ENCODE measurements at regions not wholly inside any gene's neighbourhood (a gene's known extent, or its start where the extent isn't known, plus 50 kb on each side); places are given as distances from the start of the nearest gene placed in this dataset.

DNA sequence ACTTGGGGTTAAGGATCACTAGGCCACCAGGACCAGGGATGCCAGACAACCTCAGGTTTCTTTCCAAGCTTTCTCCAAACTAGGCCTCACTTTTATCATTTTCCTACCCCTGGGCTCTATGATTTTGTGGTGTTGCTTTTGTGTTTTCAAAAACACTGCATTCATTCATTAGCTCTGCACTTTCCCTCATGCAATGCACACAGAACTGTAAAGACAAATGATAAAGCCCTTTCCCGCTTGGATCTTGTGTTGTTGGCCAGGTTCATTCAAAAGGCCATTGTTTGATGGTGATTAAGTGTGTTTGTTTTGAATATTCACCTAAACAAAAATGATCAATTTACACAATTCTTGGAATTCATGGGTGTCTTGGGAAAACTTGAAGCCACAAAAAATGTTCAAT, 210.7 kb upstream of the TNP1 start:
- TF ChIP-seq, protein P1, sequence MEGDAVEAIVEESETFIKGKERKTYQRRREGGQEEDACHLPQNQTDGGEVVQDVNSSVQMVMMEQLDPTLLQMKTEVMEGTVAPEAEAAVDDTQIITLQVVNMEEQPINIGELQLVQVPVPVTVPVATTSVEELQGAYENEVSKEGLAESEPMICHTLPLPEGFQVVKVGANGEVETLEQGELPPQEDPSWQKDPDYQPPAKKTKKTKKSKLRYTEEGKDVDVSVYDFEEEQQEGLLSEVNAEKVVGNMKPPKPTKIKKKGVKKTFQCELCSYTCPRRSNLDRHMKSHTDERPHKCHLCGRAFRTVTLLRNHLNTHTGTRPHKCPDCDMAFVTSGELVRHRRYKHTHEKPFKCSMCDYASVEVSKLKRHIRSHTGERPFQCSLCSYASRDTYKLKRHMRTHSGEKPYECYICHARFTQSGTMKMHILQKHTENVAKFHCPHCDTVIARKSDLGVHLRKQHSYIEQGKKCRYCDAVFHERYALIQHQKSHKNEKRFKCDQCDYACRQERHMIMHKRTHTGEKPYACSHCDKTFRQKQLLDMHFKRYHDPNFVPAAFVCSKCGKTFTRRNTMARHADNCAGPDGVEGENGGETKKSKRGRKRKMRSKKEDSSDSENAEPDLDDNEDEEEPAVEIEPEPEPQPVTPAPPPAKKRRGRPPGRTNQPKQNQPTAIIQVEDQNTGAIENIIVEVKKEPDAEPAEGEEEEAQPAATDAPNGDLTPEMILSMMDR (IDR thresholded peaks at IDR 0.05), result no peak
- TF ChIP-seq EP300 (IDR thresholded peaks at IDR 0.05), result no peak
